ENCODE measurements at regions not wholly inside any gene's neighbourhood (a gene's known extent, or its start where the extent isn't known, plus 50 kb on each side); places are given as distances from the start of the nearest gene placed in this dataset.

GRCh38 chr15:97199393-97200051 lies 761.0 kb upstream of the ARRDC4 start:
- no peak overlapping the region for H2BK5ac ChIP-seq (ENCODE audit: low read depth, low read length, poor library complexity, severe bottlenecking)

More at GRCh38 chr15:97199393-97200051, 761.0 kb upstream of the ARRDC4 start:
- Histone ChIP-seq H2BK120ac (ENCODE audit: low read depth, low read length) (no peak overlapping the region), H3K4me1 (ENCODE audit: control insufficient read depth, insufficient read depth, low read length) (no peaks in the 10 kb centered on the region), H3K4me2 (ENCODE audit: low read depth, low read length) (no peak overlapping the region), H2AK9ac (replicated peaks; ENCODE audit: low read depth, low read length, poor library complexity) (no peak overlapping the region), H3K9ac (ENCODE audit: low read depth, low read length) (no peak overlapping the region), H2BK15ac (ENCODE audit: low read depth, low read length) (no peak overlapping the region), H2AFZ (replicated peaks; ENCODE audit: low read length, poor library complexity) (no peak overlapping the region), H3K36me3 (ENCODE audit: control insufficient read depth, insufficient read depth, low read length) (no peaks in the 10 kb centered on the region), H3K27me3 (ENCODE audit: control insufficient read depth, insufficient read depth, low read length) (no peaks in the 10 kb centered on the region), H3K79me1 (ENCODE audit: low read depth in 1 of 2, low read length in 2 of 2) (no peaks in the 10 kb centered on the region), H3K56ac (ENCODE audit: extremely low read depth, insufficient read depth, low read length) (no peak overlapping the region), H4K5ac (ENCODE audit: low read depth, low read length) (no peak overlapping the region), H3K14ac (replicated peaks; ENCODE audit: low read depth, low read length) (no peak overlapping the region), H3K23ac (ENCODE audit: low read depth, low read length) (no peak overlapping the region), H4K91ac (ENCODE audit: insufficient read depth, low read depth, low read length) (no peak overlapping the region), H4K20me1 (ENCODE audit: insufficient read depth, low read length) (no peaks in the 10 kb centered on the region), H3K9me1 (ENCODE audit: insufficient read depth, low read length) (no peaks in the 10 kb centered on the region), H3K18ac (ENCODE audit: low read depth, low read length) (no peak overlapping the region), H3K27ac (ENCODE audit: insufficient read depth, low read length) (no peak overlapping the region), H4K8ac (ENCODE audit: low read depth in 2 of 2, low read length in 2 of 2) (no peak overlapping the region), H3K4ac (ENCODE audit: low read depth, low read length) (no peak overlapping the region), H2BK20ac (ENCODE audit: low read depth, low read length) (no peak overlapping the region), H2AK5ac (ENCODE audit: low read depth, low read length) (no peak overlapping the region), H3K9me3 (ENCODE audit: control insufficient read depth, insufficient read depth, low read length) (peaks cover 9% of the 10 kb centered on the region), H3K4me3 (ENCODE audit: insufficient read depth, low read depth, low read length) (no peak overlapping the region)
- no peak for TF ChIP-seq RAD21 (IDR thresholded peaks at IDR 0.05; ENCODE audit: low read length)
- TF ChIP-seq RCOR1 (IDR thresholded peaks at IDR 0.05; ENCODE audit: insufficient replicate concordance, low read length), result no peak
- no peak for TF ChIP-seq ELK1 (IDR thresholded peaks at IDR 0.05; ENCODE audit: borderline replicate concordance, low read depth, low read length)
- TF ChIP-seq USF2 (IDR thresholded peaks at IDR 0.05; ENCODE audit: low read depth, low read length), result no peak
- ChIA-PET CTCF (no interaction called here), POLR2A (ENCODE audit: unreplicated experiment) (no interaction called here)
- dilution Hi-C loops (cut with HindIII; ENCODE audit: low sequenced_read_pairs, unreplicated experiment) (no loop called here), in situ Hi-C loops (cut with MboI; ENCODE audit: low sequenced_read_pairs) (no loop called here), intact Hi-C loops (cut with micrococcal nuclease) (no loop called here)
- no TSS peak for BruUV-seq (replicated peaks)
- ATAC-seq (ENCODE audit: low read depth) (no peak), DNase-seq (no peak)
- no CpG with 5 or more reads among the region's 3 CpGs for WGBS, 2 experiments (ENCODE audit: extremely low coverage in 2 of 2, insufficient read length in 1 of 2)

Data from IMR-90 (cell line).